ENCODE measurements at regions not wholly inside any gene's neighbourhood (a gene's known extent, or its start where the extent isn't known, plus 50 kb on each side); places are given as distances from the start of the nearest gene placed in this dataset.

GRCh38 chr1:228935855-228936727, 200.8 kb downstream of the RHOU start:
- H3K4me3 ChIP-seq (ENCODE audit: low read depth, low read length) = no peak overlapping the region
- TF ChIP-seq CTCF (conservative IDR thresholded peaks at IDR 0.05; ENCODE audit: low read depth, low read length) = no peak
- DNase-seq (ENCODE audit: low read depth) = no peak

GRCh38 chr1:228936881-228937280, 201.6 kb downstream of the RHOU start:
- TF ChIP-seq CTCF (conservative IDR thresholded peaks at IDR 0.05; ENCODE audit: low read depth, low read length) = no peak
- H3K4me3 ChIP-seq (ENCODE audit: low read depth, low read length) = no peak overlapping the region
- DNase-seq (ENCODE audit: low read depth) = no peak

- DNase-seq (ENCODE audit: low read depth) = no peak
- no peak for TF ChIP-seq CTCF (conservative IDR thresholded peaks at IDR 0.05; ENCODE audit: low read depth, low read length)
- no peak overlapping the region for H3K4me3 ChIP-seq (ENCODE audit: low read depth, low read length)
Observed at GRCh38 chr1:228937351-228937750, 202.1 kb downstream of the RHOU start.

- no peak for TF ChIP-seq CTCF (conservative IDR thresholded peaks at IDR 0.05; ENCODE audit: low read depth, low read length)
- H3K4me3 ChIP-seq (ENCODE audit: low read depth, low read length) = no peak overlapping the region
- no peak for DNase-seq (ENCODE audit: low read depth)
Observed at GRCh38 chr1:228937851-228938536, 202.7 kb downstream of the RHOU start.

GRCh38 chr1:228938537-228938901, 203.2 kb downstream of the RHOU start:
- TF ChIP-seq CTCF (conservative IDR thresholded peaks at IDR 0.05; ENCODE audit: low read depth, low read length) = no peak
- H3K4me3 ChIP-seq (ENCODE audit: low read depth, low read length) = no peak overlapping the region
- DNase-seq (ENCODE audit: low read depth) = no peak

- DNase-seq (ENCODE audit: low read depth) = no peak
- TF ChIP-seq CTCF (conservative IDR thresholded peaks at IDR 0.05; ENCODE audit: low read depth, low read length) = no peak
- H3K4me3 ChIP-seq (ENCODE audit: low read depth, low read length) = no peak overlapping the region
Observed at GRCh38 chr1:228939001-228939691, 203.9 kb downstream of the RHOU start.
